ENCODE measurements at regions not wholly inside any gene's neighbourhood (a gene's known extent, or its start where the extent isn't known, plus 50 kb on each side); places are given as distances from the start of the nearest gene placed in this dataset.
"Not testable (repeated sequence)": the region's sequence is repeated elsewhere in the genome, so short reads cannot be mapped to it uniquely, and the experiment has no call there.

GRCh38 chr6:3918469-3918868 lies 69.3 kb downstream of the FAM50B start:
- no peak overlapping the region for H3K27ac ChIP-seq (ENCODE audit: low read depth, low read length)

GRCh38 chr6:3919130-3919628 lies 70.0 kb downstream of the FAM50B start:
- WGBS, 3 donors: 79 to 87% (median 87%) methylated on average over 6 of the region's 6 CpGs
- H3K27ac ChIP-seq (ENCODE audit: low read depth, low read length): no peak overlapping the region

More at GRCh38 chr6:3918469-3918868, 69.3 kb downstream of the FAM50B start:
- 97 to 99% (median 97%) methylated on average over 5 of the region's 5 CpGs for WGBS, 3 donors

GRCh38 chr6:3919849-3920248 lies 70.7 kb downstream of the FAM50B start:
- H3K27ac ChIP-seq (ENCODE audit: low read depth, low read length): no peak overlapping the region
- 92 to 93% (median 92%) methylated on average over 8 of the region's 8 CpGs for WGBS, 3 donors

- H3K27ac ChIP-seq (ENCODE audit: low read depth, low read length): no peak overlapping the region
- 84 to 93% (median 90%) methylated on average over 6 of the region's 6 CpGs for WGBS, 3 donors
These were observed 71.1 kb downstream of the FAM50B start for GRCh38 chr6:3920321-3920720.

- no peak overlapping the region for H3K27ac ChIP-seq (ENCODE audit: low read depth, low read length)
- 96 to 100% (median 97%) methylated on average over 2 of the region's 2 CpGs for WGBS, 3 donors
These were observed 72.5 kb downstream of the FAM50B start for GRCh38 chr6:3921663-3922062.

DNA sequence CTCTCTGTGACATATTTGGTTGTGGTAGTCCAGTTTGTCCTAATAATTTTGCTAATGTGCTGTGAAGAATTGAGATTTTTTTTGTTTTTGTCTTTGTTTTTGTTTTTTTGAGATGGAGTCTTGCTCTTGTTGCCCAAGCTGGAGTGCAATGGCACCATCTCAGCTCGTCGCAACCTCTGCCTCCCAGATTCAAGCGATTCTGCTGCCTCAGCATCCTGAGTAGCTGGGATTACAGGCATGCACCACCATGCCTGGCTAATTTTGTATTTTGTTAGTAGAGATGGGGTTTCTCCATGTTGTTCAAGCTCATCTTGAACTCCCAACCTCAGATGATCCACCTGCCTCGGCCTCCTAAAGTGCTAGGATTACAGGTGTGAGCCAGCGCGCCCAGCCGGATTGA lies 73.4 kb downstream of the FAM50B start:
- 96 to 97% (median 96%) methylated on average over 7 of the region's 7 CpGs for WGBS, 3 donors
- not testable (repeated sequence) for H3K27ac ChIP-seq (ENCODE audit: low read depth, low read length)

DNA sequence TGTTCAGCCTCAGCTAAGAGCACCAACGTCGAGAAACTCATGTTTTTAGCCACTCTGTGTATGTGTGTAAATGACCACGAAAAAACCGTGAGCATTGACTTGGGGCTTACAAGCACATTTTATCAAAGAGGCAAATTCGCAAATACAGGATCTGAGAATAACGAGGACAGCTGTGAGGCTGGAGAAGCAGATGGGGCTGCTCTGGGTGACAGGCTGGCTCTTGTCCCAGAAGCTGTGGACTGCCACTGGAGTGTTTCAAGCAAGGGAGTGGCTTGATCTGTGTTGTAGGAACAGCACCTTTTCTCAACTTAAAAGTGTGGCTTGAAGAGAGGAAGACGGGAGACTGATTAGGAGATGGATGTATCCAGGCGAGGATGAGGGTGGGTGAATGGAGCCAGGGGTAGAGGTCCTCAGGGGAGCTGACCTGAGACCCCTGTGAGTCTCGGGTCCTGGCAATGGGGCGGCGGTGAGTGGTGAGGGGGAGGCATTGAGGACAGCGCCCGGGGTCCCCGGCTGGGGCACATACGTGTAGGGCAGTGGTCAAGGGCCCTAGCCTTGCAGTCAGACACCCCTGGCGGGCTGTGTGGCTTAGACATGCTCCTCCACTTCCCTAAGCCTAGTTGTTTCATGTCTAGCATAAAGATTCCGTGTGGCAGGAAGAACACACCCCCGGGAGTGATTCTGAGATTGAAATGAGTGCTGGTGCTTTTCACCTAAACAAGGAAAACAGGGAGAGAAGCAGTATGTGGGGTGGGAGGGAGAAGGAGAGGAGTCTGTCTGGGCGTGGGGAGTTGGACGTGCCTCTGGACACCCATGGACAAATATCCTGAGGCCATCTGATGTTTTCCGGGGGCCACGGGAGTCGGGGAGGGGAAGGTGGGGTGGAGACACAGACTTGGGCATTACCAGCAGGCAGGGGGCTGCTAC lies 76.3 kb downstream of the FAM50B start:
- WGBS, 3 donors: 61 to 77% (median 65%) methylated on average over 19 to 23 of the region's 23 CpGs
- H3K27ac ChIP-seq (ENCODE audit: low read depth, low read length): not testable (repeated sequence)

GRCh38 chr6:3926150-3926482 lies 76.9 kb downstream of the FAM50B start:
- H3K27ac ChIP-seq (ENCODE audit: low read depth, low read length): no peak overlapping the region
- WGBS, 3 donors: 58 to 78% (median 70%) methylated on average over 8 of the region's 8 CpGs

DNA sequence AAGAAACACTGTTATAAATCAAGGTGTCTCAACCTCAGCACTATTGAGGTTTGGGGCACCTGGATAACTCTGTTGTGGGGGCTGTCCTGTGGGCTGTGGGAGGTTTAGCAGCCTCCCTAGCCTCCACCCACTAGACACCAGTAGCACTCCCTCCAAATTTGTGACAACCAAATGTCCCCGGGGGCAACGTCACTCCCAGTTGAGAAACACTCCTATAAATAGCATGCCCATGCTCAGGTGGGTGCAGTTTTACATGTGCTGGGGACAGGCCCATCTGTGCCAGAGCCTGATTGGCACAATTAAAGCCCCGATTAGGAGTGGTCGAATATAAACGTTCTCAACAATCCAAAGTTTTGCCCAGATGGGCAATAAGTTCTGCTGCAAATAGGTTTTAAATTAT lies 78.9 kb downstream of the FAM50B start:
- WGBS, 3 donors: 52 to 71% (median 56%) methylated on average over 5 of the region's 5 CpGs
- no peak overlapping the region for H3K27ac ChIP-seq (ENCODE audit: low read depth, low read length)

DNA sequence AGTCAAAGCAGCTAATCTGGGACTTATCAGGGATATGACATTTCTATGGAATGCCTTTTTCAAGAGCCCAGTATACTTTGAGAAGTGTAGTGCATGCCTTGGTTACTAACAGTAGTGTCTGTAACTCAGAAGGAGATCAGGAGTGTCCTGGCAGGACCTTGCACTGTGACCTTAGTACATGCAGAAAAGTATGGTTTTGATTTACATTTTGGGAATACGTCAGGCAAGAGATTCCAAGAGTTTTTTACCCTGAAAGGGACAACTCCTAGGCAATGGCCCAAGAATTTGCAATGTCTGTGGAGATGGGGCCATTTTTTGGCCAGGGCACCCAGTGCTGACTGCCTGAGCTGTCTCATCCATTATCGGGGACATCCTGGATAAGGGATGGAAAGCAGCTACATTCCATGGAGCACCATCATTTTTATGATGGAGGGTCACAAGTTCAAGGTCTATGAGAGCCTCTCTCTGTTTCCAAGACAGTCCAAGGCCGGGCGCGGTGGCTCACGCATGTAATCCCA lies 80.2 kb downstream of the FAM50B start:
- 65 to 88% (median 75%) methylated on average over 6 of the region's 6 CpGs for WGBS, 3 donors
- H3K27ac ChIP-seq (ENCODE audit: low read depth, low read length): no peak overlapping the region

GRCh38 chr6:3937438-3937837 lies 88.3 kb downstream of the FAM50B start:
- 58 to 74% (median 60%) methylated on average over 2 of the region's 2 CpGs for WGBS, 3 donors
- H3K27ac ChIP-seq (ENCODE audit: low read depth, low read length): no peak overlapping the region

DNA sequence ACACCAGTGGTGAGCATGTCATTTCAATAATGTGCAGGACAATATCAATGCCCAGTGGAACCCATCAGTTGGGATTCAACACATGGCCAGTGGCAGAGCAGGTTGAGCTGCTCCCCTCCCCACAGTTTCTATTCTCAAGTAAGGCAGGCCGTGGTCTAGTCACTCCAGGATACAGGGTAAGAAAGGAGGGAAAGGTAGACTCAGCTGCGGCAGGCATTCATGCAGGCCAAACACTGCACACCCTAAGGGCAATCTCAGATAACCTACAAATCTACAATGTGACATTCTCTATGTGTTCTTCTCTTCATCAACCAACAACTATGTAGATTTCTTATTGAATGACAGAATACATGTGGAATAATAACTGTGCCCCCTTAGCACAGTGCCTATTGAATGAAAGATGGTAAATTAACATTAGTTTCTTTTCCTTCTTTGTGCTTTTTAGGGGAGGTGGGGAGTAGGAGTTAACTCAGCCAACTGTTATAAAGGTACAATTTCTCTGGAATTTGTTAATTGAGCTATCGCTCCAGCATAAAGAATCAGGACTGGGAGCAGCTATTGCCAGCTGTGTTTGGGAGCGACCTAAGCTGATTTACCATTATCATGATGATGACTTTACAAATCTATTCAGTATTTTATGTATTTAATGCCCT lies 89.7 kb downstream of the FAM50B start:
- WGBS, 3 donors: 87 to 95% (median 89%) methylated on average over 4 of the region's 4 CpGs
- H3K27ac ChIP-seq (ENCODE audit: low read depth, low read length): no peak overlapping the region

DNA sequence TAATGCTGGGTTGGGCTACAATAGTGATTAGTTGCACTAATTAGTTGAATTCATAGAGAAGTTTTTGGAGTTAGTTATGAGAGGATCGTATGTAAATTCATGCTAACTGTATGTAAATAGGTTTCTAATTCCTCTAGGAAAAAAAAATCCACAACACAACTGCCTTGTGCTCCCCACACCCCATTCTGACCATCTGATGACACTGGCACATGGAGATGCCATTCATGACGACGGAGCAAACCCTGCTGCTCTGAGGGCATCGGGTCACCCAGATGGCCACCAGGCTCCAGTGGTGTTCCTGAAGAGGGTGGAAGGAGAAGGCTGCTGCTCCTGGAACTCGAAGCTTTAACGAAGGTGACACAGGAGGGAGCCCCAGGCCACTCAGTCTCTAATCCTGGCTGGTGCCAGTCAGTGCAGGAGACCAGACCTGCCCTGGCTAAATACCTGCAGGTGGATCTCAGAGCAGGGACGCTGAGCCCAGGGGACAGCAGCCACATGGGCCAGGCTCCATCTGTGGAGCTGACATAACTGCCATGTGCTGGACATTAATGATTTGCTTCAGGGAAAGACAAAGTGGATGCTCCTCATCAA lies 90.3 kb downstream of the FAM50B start:
- no peak overlapping the region for H3K27ac ChIP-seq (ENCODE audit: low read depth, low read length)
- 75 to 83% (median 77%) methylated on average over 6 to 7 of the region's 7 CpGs for WGBS, 3 donors

DNA sequence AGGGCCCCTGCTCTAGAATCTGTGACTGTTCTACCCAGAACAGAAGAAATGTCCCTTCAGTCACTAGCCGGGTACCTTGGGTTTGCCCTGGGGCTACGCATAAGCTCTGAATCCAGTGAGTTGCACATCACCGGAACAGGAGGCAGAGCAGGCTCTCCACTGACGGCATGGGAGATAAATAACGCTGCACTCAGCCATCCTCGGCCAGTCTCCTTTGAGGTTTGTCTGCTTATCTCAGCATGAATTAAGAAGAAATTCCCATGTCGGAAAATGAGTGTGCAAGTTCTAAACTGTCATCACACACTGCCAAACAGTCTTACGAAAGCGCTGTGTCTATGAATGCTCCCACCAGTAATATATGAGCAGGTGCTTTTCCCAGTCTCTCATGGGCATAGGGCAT lies 90.8 kb downstream of the FAM50B start:
- H3K27ac ChIP-seq (ENCODE audit: low read depth, low read length): no peak overlapping the region
- 36 to 71% (median 42%) methylated on average over 9 of the region's 9 CpGs for WGBS, 3 donors

- H3K27ac ChIP-seq (ENCODE audit: low read depth, low read length): no peak overlapping the region
- 86 to 92% (median 88%) methylated on average over 5 of the region's 5 CpGs for WGBS, 3 donors
These were observed 91.5 kb downstream of the FAM50B start for GRCh38 chr6:3940703-3941102.

DNA sequence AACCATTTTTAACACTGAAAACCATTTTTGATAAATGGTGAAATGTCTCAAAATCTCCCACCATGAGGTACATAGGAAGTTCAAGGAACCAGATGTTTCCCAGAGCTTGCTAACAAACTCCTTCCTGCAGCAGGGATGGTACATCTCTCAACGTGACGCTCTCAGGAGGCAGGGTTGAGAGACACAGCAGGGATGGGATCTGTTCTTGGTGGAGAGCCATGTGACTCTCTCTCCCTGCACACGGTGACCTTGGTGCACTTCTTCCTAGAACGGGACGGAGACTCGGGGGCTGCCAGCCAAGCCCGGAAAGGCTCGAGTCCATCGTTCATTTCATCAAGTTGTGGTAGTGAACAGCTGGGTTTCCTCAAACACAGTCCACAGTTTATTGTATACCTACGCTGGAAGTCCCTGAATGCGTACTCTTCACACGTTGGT lies 94.2 kb downstream of the FAM50B start:
- H3K27ac ChIP-seq (ENCODE audit: low read depth, low read length): no peak overlapping the region
- 4 to 43% (median 7%) methylated on average over 12 of the region's 12 CpGs for WGBS, 3 donors

- WGBS, 3 donors: 77 to 92% (median 89%) methylated on average over 5 of the region's 5 CpGs
- H3K27ac ChIP-seq (ENCODE audit: low read depth, low read length): no peak overlapping the region
These were observed 95.1 kb downstream of the FAM50B start for GRCh38 chr6:3944246-3944645.

- H3K27ac ChIP-seq (ENCODE audit: low read depth, low read length): no peak overlapping the region
- WGBS, 3 donors: 54 to 71% (median 57%) methylated on average over 12 of the region's 12 CpGs
These were observed 97.6 kb downstream of the FAM50B start for GRCh38 chr6:3946778-3947177.

GRCh38 chr6:3948866-3949265 lies 99.7 kb downstream of the FAM50B start:
- 91 to 92% (median 92%) methylated on average over 4 of the region's 4 CpGs for WGBS, 3 donors
- no peak overlapping the region for H3K27ac ChIP-seq (ENCODE audit: low read depth, low read length)

Data from adipose tissue (tissue), 3 donors.